Keratinocyte (primary cell): ENCODE measurements at regions not wholly inside any gene's neighbourhood (a gene's known extent, or its start where the extent isn't known, plus 50 kb on each side); places are given as distances from the start of the nearest gene placed in this dataset.

Experiments
- EZH2 ChIP-seq: IDR thresholded peaks from one replicate; pipeline ENCODE4 v1.6.1; 2012; ENCODE audit warnings: inconsistent platforms, mild to moderate bottlenecking, low read length, moderate library complexity
- TF ChIP-seq, protein P1 (sequence below), 3 experiments: IDR thresholded peaks in 1 of 3; conservative IDR thresholded peaks in 1 of 3; optimal IDR thresholded peaks in 1 of 3; 2 replicates in 2 of 3; 3 replicates in 1 of 3; pipeline versions ENCODE3 to v1.5.1; 2011; ENCODE audit warnings: low read length in 3 of 3, mild to moderate bottlenecking in 3 of 3, moderate library complexity in 2 of 3, control low read depth in 1 of 3, inconsistent platforms in 1 of 3; ENCODE audit not compliant: insufficient read depth in 2 of 3; ENCODE audit errors: extremely low read depth in 1 of 3

DNA sequence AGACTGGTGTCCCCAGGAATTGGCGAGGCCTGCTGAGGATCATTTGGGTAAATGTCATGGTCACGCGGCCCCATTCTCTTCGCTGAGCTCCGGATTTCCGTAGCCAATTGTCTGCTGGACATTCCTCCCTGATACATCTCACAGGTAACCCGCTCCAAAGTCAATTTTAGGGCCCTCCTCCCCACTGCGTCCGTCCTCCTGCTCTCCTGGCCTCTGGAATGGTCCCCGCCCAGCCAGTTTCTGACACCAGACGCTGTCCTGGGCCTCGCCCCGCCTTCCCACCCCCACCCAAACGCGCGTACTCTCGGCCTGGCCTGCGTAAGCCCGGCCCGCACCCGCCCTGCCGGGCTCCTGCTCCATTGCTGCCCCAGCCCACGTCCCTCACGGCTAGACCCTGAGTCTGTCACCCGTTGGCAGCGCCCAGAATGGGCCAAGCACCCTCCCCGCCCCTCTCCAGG, 202.0 kb downstream of the AUH start:
- TF ChIP-seq, protein P1, sequence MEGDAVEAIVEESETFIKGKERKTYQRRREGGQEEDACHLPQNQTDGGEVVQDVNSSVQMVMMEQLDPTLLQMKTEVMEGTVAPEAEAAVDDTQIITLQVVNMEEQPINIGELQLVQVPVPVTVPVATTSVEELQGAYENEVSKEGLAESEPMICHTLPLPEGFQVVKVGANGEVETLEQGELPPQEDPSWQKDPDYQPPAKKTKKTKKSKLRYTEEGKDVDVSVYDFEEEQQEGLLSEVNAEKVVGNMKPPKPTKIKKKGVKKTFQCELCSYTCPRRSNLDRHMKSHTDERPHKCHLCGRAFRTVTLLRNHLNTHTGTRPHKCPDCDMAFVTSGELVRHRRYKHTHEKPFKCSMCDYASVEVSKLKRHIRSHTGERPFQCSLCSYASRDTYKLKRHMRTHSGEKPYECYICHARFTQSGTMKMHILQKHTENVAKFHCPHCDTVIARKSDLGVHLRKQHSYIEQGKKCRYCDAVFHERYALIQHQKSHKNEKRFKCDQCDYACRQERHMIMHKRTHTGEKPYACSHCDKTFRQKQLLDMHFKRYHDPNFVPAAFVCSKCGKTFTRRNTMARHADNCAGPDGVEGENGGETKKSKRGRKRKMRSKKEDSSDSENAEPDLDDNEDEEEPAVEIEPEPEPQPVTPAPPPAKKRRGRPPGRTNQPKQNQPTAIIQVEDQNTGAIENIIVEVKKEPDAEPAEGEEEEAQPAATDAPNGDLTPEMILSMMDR (optimal IDR thresholded peaks at IDR 0.05 in 1 of 3, IDR thresholded peaks at IDR 0.05 in 1 of 3, conservative IDR thresholded peaks at IDR 0.05 in 1 of 3; ENCODE audit: extremely low read depth in 1 of 3, insufficient read depth in 2 of 3, low read length in 3 of 3), result no peak
- no peak for TF ChIP-seq EZH2
